ENCODE measurements at regions not wholly inside any gene's neighbourhood (a gene's known extent, or its start where the extent isn't known, plus 50 kb on each side); places are given as distances from the start of the nearest gene placed in this dataset.

- H3K4me3 ChIP-seq (ENCODE audit: low read length): no peak overlapping the region
- TF ChIP-seq CTCF (conservative IDR thresholded peaks at IDR 0.05; ENCODE audit: low read length): no peak
- DNase-seq (ENCODE audit: low read depth): no peak
Measured at GRCh38 chr5:82399111-82399510, 121.0 kb upstream of the RPS23 start.

GRCh38 chr5:82397741-82398320 is 119.7 kb upstream of the RPS23 start:
- DNase-seq (ENCODE audit: low read depth): no peak
- TF ChIP-seq CTCF (conservative IDR thresholded peaks at IDR 0.05; ENCODE audit: low read length): no peak
- H3K4me3 ChIP-seq (ENCODE audit: low read length): no peak overlapping the region

GRCh38 chr5:82396871-82397514 is 118.8 kb upstream of the RPS23 start:
- DNase-seq (ENCODE audit: low read depth): peak; percentile 100
- H3K4me3 ChIP-seq (ENCODE audit: low read length): no peak overlapping the region
- no peak for TF ChIP-seq CTCF (conservative IDR thresholded peaks at IDR 0.05; ENCODE audit: low read length)

- no peak for TF ChIP-seq CTCF (conservative IDR thresholded peaks at IDR 0.05; ENCODE audit: low read length)
- no peak overlapping the region for H3K4me3 ChIP-seq (ENCODE audit: low read length)
- DNase-seq (ENCODE audit: low read depth): peak; percentile 72
Measured at GRCh38 chr5:82396396-82396795, 118.2 kb upstream of the RPS23 start.

GRCh38 chr5:82393951-82394350 is 115.8 kb upstream of the RPS23 start:
- DNase-seq (ENCODE audit: low read depth): no peak
- H3K4me3 ChIP-seq (ENCODE audit: low read length): no peak overlapping the region
- TF ChIP-seq CTCF (conservative IDR thresholded peaks at IDR 0.05; ENCODE audit: low read length): no peak

GRCh38 chr5:82390088-82390487 is 111.9 kb upstream of the RPS23 start:
- TF ChIP-seq CTCF (conservative IDR thresholded peaks at IDR 0.05; ENCODE audit: low read length): no peak
- H3K4me3 ChIP-seq (ENCODE audit: low read length): no peak overlapping the region
- DNase-seq (ENCODE audit: low read depth): no peak

- no peak for DNase-seq (ENCODE audit: low read depth)
- TF ChIP-seq CTCF (conservative IDR thresholded peaks at IDR 0.05; ENCODE audit: low read length): no peak
- H3K4me3 ChIP-seq (ENCODE audit: low read length): peak overlapping the region; percentile 20
Measured at GRCh38 chr5:82389347-82389746, 111.2 kb upstream of the RPS23 start.

Data from AG10803 (cell line).